Natural killer cell treated with Interleukin-12 subunit alpha and Interleukin-12 subunit beta and Interleukin-15 and Interleukin-18, amount 100 ng/mL, for 72 hours (primary cell): ENCODE measurements at regions not wholly inside any gene's neighbourhood (a gene's known extent, or its start where the extent isn't known, plus 50 kb on each side); places are given as distances from the start of the nearest gene placed in this dataset.
A peak's percentile ranks its signal among the peaks of the same experiment; 100 is the strongest.
"Not testable (repeated sequence)": the region's sequence is repeated elsewhere in the genome, so short reads cannot be mapped to it uniquely, and the experiment has no call there.

Experiments
- ATAC-seq, 2 donors: fragments of 150-1000 bp; cut with Tn5 transposase in 1 of 2; sonication (Bioruptor Pico), chemical (Tn5 transposase) in 1 of 2; 2 replicates each; pipeline ENCODE4 v1.10.0; 2021
- DNase-seq: peaks from one replicate; pipeline ENCODE4 v3.0.0; 2022; ENCODE audit warnings: low spot score
- H3K27ac Mint-ChIP-seq, 2 donors: 1 replicate in 1 of 2; 2 replicates in 1 of 2; pipeline ENCODE4 v1.8.0; 2022; ENCODE audit warnings: mixed read lengths in 2 of 2, mild to moderate bottlenecking in 1 of 2, moderate library complexity in 1 of 2
- H3K27me3 Mint-ChIP-seq, 2 donors: 1 replicate in 1 of 2; 2 replicates in 1 of 2; pipeline ENCODE4 v1.8.0; 2022; ENCODE audit warnings: mixed read lengths in 2 of 2
- H3K36me3 Mint-ChIP-seq: one replicate; pipeline ENCODE4 v1.8.0; 2022; ENCODE audit warnings: mixed read lengths
- H3K4me1 Mint-ChIP-seq, 2 donors: 1 replicate in 1 of 2; 2 replicates in 1 of 2; pipeline ENCODE4 v1.8.0; 2022; ENCODE audit warnings: low read depth in 2 of 2, mixed read lengths in 2 of 2, mild to moderate bottlenecking in 1 of 2
- H3K4me3 Mint-ChIP-seq: one replicate; pipeline ENCODE4 v1.8.0; 2022; ENCODE audit warnings: mixed read lengths
- H3K9me3 Mint-ChIP-seq: 2 replicates; pipeline ENCODE4 v1.8.0; 2022; ENCODE audit warnings: mixed read lengths

GRCh38 chr14:105857826-105858675 is 331.7 kb downstream of the TMEM121 start:
- Mint-ChIP-seq H3K4me3 (no peak overlapping the region), H3K4me1 (peaks cover 15 to 16% of the 10 kb centered on the region in 2 donors)

GRCh38 chr14:105858676-105859025 is 332.3 kb downstream of the TMEM121 start:
- H3K4me1 Mint-ChIP-seq: peaks cover 15 to 16% of the 10 kb centered on the region in 2 donors
- no peaks in the 10 kb centered on the region for H3K36me3 Mint-ChIP-seq
- ATAC-seq: peak in 1 of 2 donors; percentile 8
- DNase-seq: no peak
- no peak overlapping the region for H3K27ac Mint-ChIP-seq
- no peaks in the 10 kb centered on the region for H3K9me3 Mint-ChIP-seq
- H3K27me3 Mint-ChIP-seq: peaks cover 11 to 18% of the 10 kb centered on the region in 2 donors
- H3K4me3 Mint-ChIP-seq: no peak overlapping the region

More at GRCh38 chr14:105857826-105858675, 331.7 kb downstream of the TMEM121 start:
- Mint-ChIP-seq H3K9me3 (no peaks in the 10 kb centered on the region), H3K27me3 (peaks cover 11 to 17% of the 10 kb centered on the region in 2 donors), H3K27ac (no peak overlapping the region), H3K36me3 (no peaks in the 10 kb centered on the region)
- ATAC-seq (peak; percentile 6 to 20), DNase-seq (peak; percentile 51)

GRCh38 chr14:105859073-105859716 is 332.8 kb downstream of the TMEM121 start:
- H3K27ac Mint-ChIP-seq, DNase-seq, H3K4me3 Mint-ChIP-seq, H3K36me3 Mint-ChIP-seq, H3K9me3 Mint-ChIP-seq: not testable (repeated sequence)
- H3K4me1 Mint-ChIP-seq: peaks cover 15 to 16% of the 10 kb centered on the region in 2 donors
- peak in 1 of 2 donors; percentile 8 for ATAC-seq
- H3K27me3 Mint-ChIP-seq: peaks cover 11 to 19% of the 10 kb centered on the region in 2 donors

- H3K4me3 Mint-ChIP-seq: no peak overlapping the region
- peak; percentile 7 to 18 for ATAC-seq
- no peaks in the 10 kb centered on the region for H3K36me3 Mint-ChIP-seq
- peaks cover 11 to 22% of the 10 kb centered on the region in 2 donors for H3K27me3 Mint-ChIP-seq
- peak; percentile 56 for DNase-seq
- no peaks in the 10 kb centered on the region for H3K9me3 Mint-ChIP-seq
- no peak overlapping the region for H3K27ac Mint-ChIP-seq
- H3K4me1 Mint-ChIP-seq: peaks cover 15 to 16% of the 10 kb centered on the region in 2 donors
These were observed 333.6 kb downstream of the TMEM121 start for GRCh38 chr14:105859717-105860614.

GRCh38 chr14:105860615-105861580 is 334.5 kb downstream of the TMEM121 start:
- DNase-seq: peak; percentile 59
- Mint-ChIP-seq H3K4me1 (peaks cover 15 to 16% of the 10 kb centered on the region in 2 donors), H3K4me3 (peak overlapping the region; percentile 42), H3K36me3 (no peaks in the 10 kb centered on the region), H3K27me3 (peaks cover 11 to 20% of the 10 kb centered on the region in 2 donors), H3K27ac (no peak overlapping the region), H3K9me3 (no peaks in the 10 kb centered on the region)
- ATAC-seq: no peak

- Mint-ChIP-seq H3K4me3 (peak overlapping the region; percentile 42), H3K9me3 (no peaks in the 10 kb centered on the region), H3K27me3 (peaks cover 11 to 20% of the 10 kb centered on the region in 2 donors), H3K4me1 (peaks cover 15 to 16% of the 10 kb centered on the region in 2 donors), H3K27ac (peak overlapping the region in 1 of 2 donors; percentile 25), H3K36me3 (no peaks in the 10 kb centered on the region)
- peak; percentile 34 for DNase-seq
- peak in 1 of 2 donors; percentile 1 for ATAC-seq
These were observed 335.6 kb downstream of the TMEM121 start for GRCh38 chr14:105861985-105862465.

GRCh38 chr14:105862581-105863239 is 336.3 kb downstream of the TMEM121 start:
- DNase-seq (peak; percentile 55), ATAC-seq (no peak)
- Mint-ChIP-seq H3K36me3 (no peaks in the 10 kb centered on the region), H3K4me1 (peaks cover 15 to 16% of the 10 kb centered on the region in 2 donors), H3K27me3 (peaks cover 11 to 20% of the 10 kb centered on the region in 2 donors), H3K9me3 (no peaks in the 10 kb centered on the region), H3K4me3 (no peak overlapping the region), H3K27ac (peak overlapping the region in 1 of 2 donors; percentile 25)

- peaks cover 15 to 16% of the 10 kb centered on the region in 2 donors for H3K4me1 Mint-ChIP-seq
- DNase-seq: peak; percentile 59
- no peak overlapping the region for H3K4me3 Mint-ChIP-seq
- no peaks in the 10 kb centered on the region for H3K9me3 Mint-ChIP-seq
- ATAC-seq: no peak
- H3K27me3 Mint-ChIP-seq: peaks cover 11 to 20% of the 10 kb centered on the region in 2 donors
- H3K36me3 Mint-ChIP-seq: no peaks in the 10 kb centered on the region
- H3K27ac Mint-ChIP-seq: no peak overlapping the region
These were observed 337.1 kb downstream of the TMEM121 start for GRCh38 chr14:105863296-105864108.

GRCh38 chr14:105864116-105864515 is 337.7 kb downstream of the TMEM121 start:
- no peak for ATAC-seq
- Mint-ChIP-seq H3K4me3 (no peak overlapping the region), H3K27me3 (peaks cover 11 to 20% of the 10 kb centered on the region in 2 donors), H3K4me1 (peaks cover 15 to 16% of the 10 kb centered on the region in 2 donors), H3K27ac (no peak overlapping the region), H3K9me3 (no peaks in the 10 kb centered on the region), H3K36me3 (no peaks in the 10 kb centered on the region)
- DNase-seq: peak; percentile 53

GRCh38 chr14:105864651-105865265 is 338.4 kb downstream of the TMEM121 start:
- no peak for ATAC-seq
- DNase-seq: peak; percentile 52
- Mint-ChIP-seq H3K4me3 (no peak overlapping the region), H3K4me1 (peaks cover 15 to 16% of the 10 kb centered on the region in 2 donors), H3K27ac (no peak overlapping the region), H3K9me3 (no peaks in the 10 kb centered on the region), H3K36me3 (no peaks in the 10 kb centered on the region), H3K27me3 (peaks cover 11 to 20% of the 10 kb centered on the region in 2 donors)

GRCh38 chr14:105865266-105865903 is 339.0 kb downstream of the TMEM121 start:
- DNase-seq (peak; percentile 54), ATAC-seq (no peak)
- H3K27ac Mint-ChIP-seq: no peak overlapping the region
- H3K36me3 Mint-ChIP-seq: no peaks in the 10 kb centered on the region
- no peak overlapping the region for H3K4me3 Mint-ChIP-seq
- H3K27me3 Mint-ChIP-seq: peaks cover 13 to 20% of the 10 kb centered on the region in 2 donors
- no peaks in the 10 kb centered on the region for H3K9me3 Mint-ChIP-seq
- peaks cover 15 to 16% of the 10 kb centered on the region in 2 donors for H3K4me1 Mint-ChIP-seq
